Lower lobe of right lung (tissue), 2 donors: ENCODE measurements at regions not wholly inside any gene's neighbourhood (a gene's known extent, or its start where the extent isn't known, plus 50 kb on each side); places are given as distances from the start of the nearest gene placed in this dataset.

Source experiments
- ATAC-seq, 2 donors: fragments of 200-7000 bp; cut with Tn5 transposase; one replicate each; pipeline ENCODE4 v1.9.1; 2020 to 2022; ENCODE audit warnings: mild to moderate bottlenecking in 2 of 2, moderate library complexity in 2 of 2
- DNase-seq: peaks from one replicate; pipeline ENCODE4 v3.0.0-alpha.2; 2020
- H3K27ac ChIP-seq: fragments of 200-600 bp; one replicate; pipeline ENCODE4 v1.8.0; 2022
- H3K27me3 ChIP-seq: fragments of 200-600 bp; one replicate; pipeline ENCODE4 v1.8.0; 2022; ENCODE audit warnings: low read depth
- H3K36me3 ChIP-seq: fragments of 200-600 bp; one replicate; pipeline ENCODE4 v1.8.0; 2022; ENCODE audit warnings: mild to moderate bottlenecking
- H3K4me1 ChIP-seq: fragments of 200-600 bp; one replicate; pipeline ENCODE4 v1.8.0; 2022
- H3K4me3 ChIP-seq: fragments of 200-600 bp; one replicate; pipeline ENCODE4 v1.8.0; 2022; ENCODE audit warnings: mild to moderate bottlenecking
- H3K9me3 ChIP-seq: fragments of 200-600 bp; one replicate; pipeline ENCODE4 v1.8.0; 2022
- CTCF ChIP-seq: fragments of 200-600 bp; IDR thresholded peaks from one replicate; pipeline ENCODE4 v1.8.0; 2022; ENCODE audit warnings: antibody characterized with exemption, mild to moderate bottlenecking
- intact Hi-C: fragments of 100-400 bp; cut with DNase I; formaldehyde crosslinking; loops from one replicate; pipeline ENCODE4 v1.11.0; 2022
- donor health status: DM: no; HTN: yes; CAD: no; lungs with severe emphysema.

- Histone ChIP-seq H3K27ac (no peak overlapping the region), H3K4me3 (no peak overlapping the region), H3K27me3 (no peaks in the 10 kb centered on the region), H3K36me3 (no peaks in the 10 kb centered on the region), H3K4me1 (no peaks in the 10 kb centered on the region), H3K9me3 (peaks cover 14% of the 10 kb centered on the region)
- ATAC-seq (no peak), DNase-seq (no peak)
- no peak for TF ChIP-seq CTCF
- intact Hi-C loops = no loop called here
Measured at GRCh38 chr18:42137693-42138375, 182.8 kb downstream of the PIK3C3 start.

GRCh38 chr18:42141439-42141838 is 186.4 kb downstream of the PIK3C3 start:
- H3K36me3 ChIP-seq = no peaks in the 10 kb centered on the region
- H3K27ac ChIP-seq = no peak overlapping the region
- DNase-seq = no peak
- H3K4me3 ChIP-seq = no peak overlapping the region
- H3K27me3 ChIP-seq = no peaks in the 10 kb centered on the region
- H3K9me3 ChIP-seq = peaks cover 14% of the 10 kb centered on the region
- TF ChIP-seq CTCF = no peak
- intact Hi-C loops = no loop called here
- H3K4me1 ChIP-seq = no peaks in the 10 kb centered on the region
- ATAC-seq = no peak

- H3K4me3 ChIP-seq = no peak overlapping the region
- ATAC-seq (no peak), DNase-seq (no peak)
- intact Hi-C loops = no loop called here
- H3K27ac ChIP-seq = no peak overlapping the region
- H3K9me3 ChIP-seq = no peaks in the 10 kb centered on the region
- H3K27me3 ChIP-seq = no peaks in the 10 kb centered on the region
- no peak for TF ChIP-seq CTCF
- no peaks in the 10 kb centered on the region for H3K36me3 ChIP-seq
- no peaks in the 10 kb centered on the region for H3K4me1 ChIP-seq
Measured at GRCh38 chr18:42155024-42155423, 200.0 kb downstream of the PIK3C3 start.

GRCh38 chr18:42156281-42156680 is 201.2 kb downstream of the PIK3C3 start:
- Histone ChIP-seq H3K27me3 (no peaks in the 10 kb centered on the region), H3K4me1 (no peaks in the 10 kb centered on the region), H3K36me3 (no peaks in the 10 kb centered on the region), H3K9me3 (no peaks in the 10 kb centered on the region), H3K27ac (no peak overlapping the region), H3K4me3 (no peak overlapping the region)
- ATAC-seq (no peak), DNase-seq (no peak)
- TF ChIP-seq CTCF = no peak
- intact Hi-C loops = no loop called here

GRCh38 chr18:42157420-42157819 is 202.4 kb downstream of the PIK3C3 start:
- no peak for ATAC-seq
- no peak for DNase-seq
- Histone ChIP-seq H3K27me3 (no peaks in the 10 kb centered on the region), H3K27ac (no peak overlapping the region), H3K9me3 (no peaks in the 10 kb centered on the region), H3K4me1 (no peaks in the 10 kb centered on the region), H3K4me3 (no peak overlapping the region), H3K36me3 (no peaks in the 10 kb centered on the region)
- no peak for TF ChIP-seq CTCF
- intact Hi-C loops = no loop called here
